ELR (cell line): ENCODE measurements at regions not wholly inside any gene's neighbourhood (a gene's known extent, or its start where the extent isn't known, plus 50 kb on each side); places are given as distances from the start of the nearest gene placed in this dataset.

Experiments
- DNase-seq: peaks from one replicate; pipeline ENCODE4 v3.0.0-alpha.2; 2015; ENCODE audit warnings: low read depth

DNA sequence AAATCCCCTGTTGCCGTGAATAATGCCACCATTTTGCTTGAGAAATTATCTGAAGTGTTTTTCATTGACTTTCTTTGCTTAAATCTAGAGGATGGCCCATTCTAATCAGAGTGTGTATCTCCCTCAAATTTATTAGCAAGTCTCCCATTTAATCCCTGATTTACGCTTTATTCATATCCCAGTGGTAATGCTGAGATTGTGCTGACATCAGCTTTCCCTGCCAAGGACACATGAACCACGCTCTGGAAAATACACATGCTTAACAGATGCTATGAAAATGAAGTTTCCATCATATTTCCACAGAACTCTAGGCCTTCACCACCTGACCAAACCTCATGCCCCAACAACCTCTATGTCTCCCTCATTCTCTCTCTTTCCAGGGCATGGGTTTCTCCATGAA lies 545.4 kb downstream of the TUSC7 start:
- no peak for DNase-seq

DNA sequence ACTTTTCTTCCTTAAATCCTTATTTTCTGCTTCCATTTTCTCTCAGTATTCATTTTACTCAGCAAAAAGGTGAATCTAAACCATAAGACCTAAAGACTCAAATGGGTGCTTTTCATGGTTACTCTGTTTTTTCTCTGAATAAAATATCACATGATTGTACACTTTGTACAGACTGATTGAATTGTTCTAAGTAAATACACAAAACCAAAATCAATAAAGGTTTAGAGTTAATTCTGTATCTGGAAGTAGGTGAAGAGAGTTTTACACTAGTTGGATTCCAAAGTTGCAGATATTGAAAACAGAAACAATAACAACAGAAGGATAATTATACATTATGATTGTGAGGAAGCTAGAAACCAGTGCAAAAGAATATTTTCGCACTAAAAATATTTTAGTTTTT lies 546.2 kb downstream of the TUSC7 start:
- no peak for DNase-seq

DNA sequence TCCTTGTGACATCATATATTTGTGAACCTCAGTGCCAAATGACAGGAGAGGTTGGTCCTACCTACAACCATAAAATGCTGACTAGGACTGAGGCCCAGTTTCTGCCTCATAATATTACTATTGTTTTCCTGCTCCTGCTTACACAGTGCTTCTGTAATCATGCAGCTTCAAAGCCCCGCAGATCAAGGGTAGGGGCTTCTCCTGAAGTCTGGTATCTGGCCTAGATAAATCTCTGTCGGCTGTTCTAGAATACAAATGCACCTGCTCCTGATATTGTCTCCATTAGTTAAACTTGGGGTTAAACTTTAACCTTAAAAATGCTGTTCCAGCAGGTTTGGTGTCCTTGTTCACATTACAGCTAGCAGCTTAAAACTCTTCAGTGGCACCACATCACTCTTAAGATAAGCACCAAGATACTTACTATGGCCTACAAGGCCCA lies 552.4 kb downstream of the TUSC7 start:
- no peak for DNase-seq

DNA sequence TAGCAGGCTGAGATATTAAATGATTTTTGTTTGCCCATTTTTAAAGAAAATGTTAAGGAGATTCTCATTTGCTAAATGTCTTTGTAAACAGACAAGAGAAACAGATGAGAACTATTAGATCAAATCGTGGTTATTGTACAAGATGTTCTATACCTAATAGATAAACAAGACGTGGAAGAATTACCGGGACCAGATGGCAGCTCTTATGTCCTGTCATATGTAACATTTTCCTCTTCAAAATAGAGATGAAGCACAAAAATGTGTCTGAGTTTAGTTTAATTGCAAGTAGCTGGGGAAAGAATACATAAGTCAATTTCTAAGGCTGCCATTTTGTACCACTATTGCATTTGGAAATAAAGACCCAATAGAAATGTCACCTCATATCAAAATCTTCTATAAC lies 553.7 kb downstream of the TUSC7 start:
- no peak for DNase-seq

DNA sequence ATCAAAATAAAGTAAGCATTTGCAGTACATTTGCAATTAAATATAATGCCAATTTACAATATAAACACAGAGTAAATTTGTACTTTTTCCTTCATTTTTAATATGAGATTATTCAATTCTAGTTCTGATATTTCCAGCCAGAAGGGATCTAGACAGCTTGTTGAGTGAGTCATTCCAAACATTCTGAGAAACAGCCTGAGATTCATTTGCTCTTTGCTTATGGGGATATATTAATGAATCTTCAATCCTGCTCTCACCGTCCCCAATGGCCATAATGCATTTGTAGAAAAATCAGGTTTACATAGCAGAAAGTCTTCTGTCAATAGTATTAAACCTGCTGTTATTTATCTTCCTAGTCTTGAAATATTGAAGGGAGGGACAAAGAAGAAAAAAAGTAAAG lies 554.2 kb downstream of the TUSC7 start:
- no peak for DNase-seq

DNA sequence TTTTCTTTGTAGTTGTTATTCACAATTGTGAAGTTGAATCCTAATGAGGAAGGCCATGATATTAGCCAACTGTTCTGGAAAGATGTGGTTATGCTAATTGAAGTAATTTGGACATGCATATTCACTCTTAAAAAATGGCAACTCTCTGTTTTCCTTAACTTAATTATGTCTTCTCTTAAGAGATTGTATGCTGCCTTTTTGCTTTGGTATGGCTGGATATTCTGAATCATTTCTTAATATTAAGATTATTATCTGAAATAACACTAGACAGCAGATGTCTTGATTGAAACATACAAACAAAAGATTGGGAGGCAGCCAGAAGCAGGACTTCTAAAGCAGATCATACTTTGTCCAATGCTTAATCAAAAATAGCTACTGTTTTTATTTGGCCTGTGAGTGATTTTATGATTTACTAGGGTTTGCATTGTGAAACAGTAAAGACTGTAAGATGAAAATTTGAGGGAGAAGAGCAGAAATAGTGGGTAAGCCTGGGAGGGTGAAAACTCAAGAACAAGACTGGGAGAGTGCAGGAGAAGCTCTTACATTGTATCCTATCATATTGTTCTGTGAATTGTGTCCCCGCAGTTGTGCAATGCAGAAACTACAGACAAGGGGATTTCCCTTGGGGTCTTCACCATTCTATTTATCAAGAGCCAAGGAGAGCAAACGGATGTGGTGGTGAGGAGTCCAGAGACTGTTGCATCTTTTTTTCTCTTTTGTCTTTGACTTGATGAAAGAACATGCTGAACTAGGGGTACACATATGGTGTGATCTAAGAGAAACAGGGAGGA lies 554.8 kb downstream of the TUSC7 start:
- no peak for DNase-seq

DNA sequence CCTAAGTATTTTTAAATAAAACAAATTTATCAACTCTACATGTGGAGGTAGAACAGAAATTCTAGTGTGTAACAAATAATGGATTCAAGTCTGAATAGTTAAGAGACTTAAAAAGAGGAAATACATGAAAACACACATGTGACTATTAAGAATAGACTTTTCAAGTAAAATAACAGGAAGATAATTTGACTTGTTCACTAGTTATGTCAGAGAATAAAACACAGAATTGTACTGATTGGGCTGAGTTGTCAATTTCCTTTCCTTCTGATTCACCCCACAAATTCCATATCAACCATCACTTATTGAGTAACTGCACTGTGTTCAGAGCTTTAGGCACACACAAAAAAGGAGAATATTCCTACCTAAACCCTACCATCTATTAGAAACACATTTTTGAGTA lies 557.2 kb downstream of the TUSC7 start:
- DNase-seq = no peak

DNA sequence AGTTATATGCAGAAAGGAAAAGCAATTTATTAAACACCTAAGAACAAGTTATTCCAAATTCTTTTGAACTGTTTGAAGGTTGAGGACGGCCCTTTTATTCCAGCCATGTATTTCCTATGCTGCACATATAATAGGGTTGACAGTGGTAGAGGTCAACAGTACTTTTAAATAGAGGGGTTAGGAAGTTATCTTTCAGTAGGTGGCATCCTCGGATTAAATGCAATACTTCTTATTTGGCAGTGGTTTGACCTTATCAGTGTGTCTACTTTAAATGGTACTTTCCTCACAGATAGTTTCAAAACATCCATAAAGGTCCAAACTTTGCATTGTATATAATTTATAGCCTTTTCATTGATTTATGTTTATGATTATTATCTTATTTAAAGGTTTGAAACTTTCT lies 558.7 kb downstream of the TUSC7 start:
- no peak for DNase-seq

DNA sequence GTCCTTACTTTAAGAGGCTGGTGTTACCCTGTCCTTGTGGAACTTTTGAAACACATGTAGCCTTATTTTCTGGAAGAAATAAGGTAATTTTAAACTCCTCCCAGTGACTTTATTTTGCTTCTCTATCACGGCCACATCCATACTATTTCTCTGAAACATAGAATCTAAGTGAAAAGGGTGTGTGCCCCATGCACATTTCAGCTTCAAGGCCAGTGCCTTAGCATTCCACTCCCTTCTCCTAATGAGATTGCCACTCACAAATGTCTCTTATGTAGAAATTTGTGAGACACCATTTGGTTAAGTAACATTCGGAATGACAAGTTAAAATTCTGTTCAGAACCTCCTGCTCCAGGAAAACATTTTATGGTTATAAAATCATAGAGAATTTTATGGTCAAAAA lies 562.7 kb downstream of the TUSC7 start:
- DNase-seq = no peak

DNA sequence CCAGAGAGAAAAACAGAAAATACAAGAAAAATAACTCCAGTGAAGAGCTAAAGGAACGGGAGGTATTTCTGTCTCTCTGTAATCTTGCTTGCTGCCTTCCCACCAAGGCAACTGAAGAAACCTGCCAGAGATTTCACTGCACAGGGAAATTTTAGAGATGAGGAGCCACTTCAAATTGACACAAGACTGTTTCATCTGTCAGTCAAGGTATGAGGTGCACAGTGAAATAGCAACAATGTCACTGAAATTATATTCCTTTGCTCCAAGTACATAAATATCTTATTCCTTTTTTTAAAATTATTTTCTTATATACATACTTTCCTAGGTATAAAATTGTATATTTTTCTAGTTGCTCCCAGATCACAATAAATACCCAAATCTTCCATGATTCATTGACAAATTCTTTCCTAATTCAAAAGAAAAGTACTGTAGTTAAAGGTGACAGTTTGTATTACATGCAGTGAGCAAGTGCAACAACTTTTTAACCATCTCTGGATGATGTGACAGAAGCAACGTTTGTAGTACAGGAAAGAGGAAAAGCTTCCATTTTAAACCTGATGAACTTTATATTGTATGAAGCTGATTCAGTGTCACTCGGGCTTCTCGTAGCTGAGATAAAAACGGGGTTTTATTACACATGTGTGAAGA lies 563.4 kb downstream of the TUSC7 start:
- no peak for DNase-seq

DNA sequence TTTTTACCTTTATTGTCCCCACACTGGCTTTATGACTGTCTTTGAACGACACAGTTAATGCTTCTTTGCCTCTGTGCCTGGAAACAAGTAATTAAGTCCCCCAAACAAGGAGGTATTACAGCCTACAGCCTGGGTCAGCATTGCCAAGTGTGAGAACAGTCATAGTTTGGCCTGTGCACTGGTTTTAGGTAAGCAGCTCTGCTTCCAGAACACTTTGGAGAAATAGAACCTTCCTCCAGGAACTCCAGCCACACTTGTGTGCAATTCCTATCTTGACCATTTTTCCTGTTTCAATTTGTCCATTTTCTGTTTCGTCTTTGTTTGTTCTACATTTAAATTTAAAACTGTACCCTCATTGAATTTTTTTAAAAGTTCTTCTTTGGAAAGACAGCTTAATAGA lies 568.2 kb downstream of the TUSC7 start:
- DNase-seq = no peak

DNA sequence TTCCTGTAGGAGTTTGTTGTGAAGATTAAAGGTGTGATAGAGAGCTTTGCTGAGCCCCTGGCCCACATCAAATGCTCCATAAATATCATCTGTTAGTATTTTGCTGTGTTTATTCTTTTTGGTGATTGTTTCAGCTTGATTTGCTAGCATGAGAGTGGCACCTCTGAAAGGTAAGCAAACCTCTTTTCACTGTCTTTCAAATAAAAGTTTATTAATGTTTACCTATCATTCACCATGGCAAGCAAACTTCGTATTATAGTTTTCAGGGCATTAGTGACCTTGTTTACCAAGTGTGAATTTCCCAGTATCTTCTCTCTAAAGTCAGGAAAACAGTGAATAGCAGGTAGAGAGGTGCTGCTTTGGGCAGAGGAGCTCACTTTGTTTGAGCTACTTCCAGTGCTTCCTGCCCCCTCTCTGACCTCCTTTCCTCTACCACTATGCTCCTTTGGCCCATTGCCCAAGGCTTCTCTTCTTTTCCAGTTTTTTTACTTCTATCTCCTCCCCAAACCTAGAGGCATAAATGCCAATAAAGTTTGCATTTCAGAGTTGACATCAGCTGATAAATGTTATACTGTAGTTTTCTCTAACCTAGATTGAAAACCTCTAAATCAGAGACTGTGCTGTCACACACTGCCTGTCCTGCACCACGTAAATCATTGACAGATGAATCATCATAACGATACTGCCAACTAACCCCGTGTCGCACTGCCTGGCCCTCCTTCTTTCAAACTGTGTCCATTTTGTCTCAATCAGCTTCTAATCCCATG lies 569.0 kb downstream of the TUSC7 start:
- peak; percentile 8 for DNase-seq

DNA sequence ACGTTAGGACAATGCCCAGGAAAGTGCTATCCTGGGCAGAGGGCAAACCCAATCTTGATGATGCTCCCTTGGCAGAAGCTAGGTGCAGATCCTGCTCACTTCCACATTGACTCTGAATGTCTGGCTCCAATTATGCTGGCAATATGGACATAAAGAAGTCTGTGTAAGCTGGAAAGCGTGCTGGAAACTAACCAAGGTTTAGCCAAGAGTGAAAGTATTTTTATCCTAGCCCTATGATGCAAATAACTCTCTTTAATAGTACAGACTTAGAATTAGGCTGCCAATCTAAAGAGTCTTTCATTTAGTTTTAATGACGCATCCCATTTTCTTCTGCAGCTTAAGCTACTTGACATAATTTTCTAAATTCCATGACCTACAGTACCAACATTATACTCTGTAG lies 571.8 kb downstream of the TUSC7 start:
- DNase-seq = no peak

DNA sequence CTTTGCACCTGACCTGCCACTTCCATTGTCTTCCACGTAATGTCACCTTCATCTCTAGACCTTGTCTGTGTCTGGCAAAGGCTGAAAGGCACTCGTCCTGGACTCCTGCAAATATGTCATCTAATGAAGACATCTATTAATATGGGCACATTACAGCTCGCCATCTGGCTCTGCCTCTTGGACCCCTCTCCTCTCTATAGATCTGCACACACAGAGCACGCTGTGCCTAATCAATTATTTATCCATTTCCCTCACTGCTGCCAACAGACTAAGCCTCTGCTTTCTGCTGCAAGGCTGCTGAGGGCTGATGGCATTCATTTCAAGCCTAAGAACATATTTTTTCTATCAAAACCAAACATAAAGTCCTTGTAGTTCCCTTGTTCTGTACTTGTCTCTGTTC lies 573.0 kb downstream of the TUSC7 start:
- no peak for DNase-seq

DNA sequence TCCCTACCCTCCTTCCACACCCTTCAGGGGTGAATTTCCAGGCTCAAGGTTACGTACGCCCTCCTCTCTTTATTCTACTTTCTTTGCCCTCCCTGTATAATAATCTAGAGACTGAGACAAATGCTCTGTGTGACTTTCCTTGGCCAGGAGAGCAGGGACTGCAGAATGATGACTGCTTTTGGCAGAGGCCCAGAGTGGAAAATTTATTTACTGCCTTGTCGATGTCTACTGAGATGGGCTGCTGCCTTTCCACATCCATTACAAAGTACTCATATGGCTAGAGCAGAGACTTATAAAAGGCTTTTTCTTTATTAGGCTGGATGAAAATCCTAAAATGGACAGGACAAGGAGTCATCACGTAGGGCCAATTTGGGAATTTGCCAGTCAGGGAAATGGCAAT lies 576.2 kb downstream of the TUSC7 start:
- no peak for DNase-seq

DNA sequence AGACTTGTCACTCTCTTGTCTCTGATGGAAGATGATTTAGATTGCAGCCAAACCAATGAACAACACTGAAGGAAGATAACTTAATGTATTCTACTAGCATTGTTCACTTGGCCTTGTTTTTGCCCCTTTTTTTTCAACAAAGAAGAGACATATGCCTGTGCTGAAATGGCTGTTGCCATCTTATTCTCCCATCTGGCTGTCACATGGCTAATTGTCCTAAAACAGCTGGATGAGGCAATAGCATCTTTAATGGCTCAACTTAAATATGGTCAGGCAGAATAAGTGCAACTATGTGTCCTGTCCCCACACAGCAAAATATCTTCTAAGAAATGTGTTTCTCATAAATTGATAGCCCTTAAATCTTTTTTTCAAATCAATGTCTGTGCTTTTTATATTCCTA lies 576.9 kb downstream of the TUSC7 start:
- DNase-seq = no peak

DNA sequence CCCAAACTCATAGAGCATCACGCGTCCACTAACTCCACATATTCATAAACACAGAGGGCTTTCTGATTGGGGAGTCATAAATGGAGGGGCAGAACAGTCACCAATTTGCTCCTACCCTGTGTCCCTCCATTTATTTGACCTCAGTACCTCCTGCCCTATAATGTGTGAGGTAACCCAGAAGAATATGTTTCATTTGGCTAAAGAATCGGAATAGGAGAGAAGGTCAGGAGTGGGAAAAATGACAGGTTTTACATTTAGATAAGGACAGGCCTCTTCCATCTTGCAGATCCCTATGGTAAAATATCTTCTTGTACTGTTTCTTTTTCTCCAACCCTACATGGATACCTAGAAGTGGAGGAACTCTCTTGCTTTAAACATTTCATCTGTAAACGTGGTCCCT lies 578.0 kb downstream of the TUSC7 start:
- no peak for DNase-seq

DNA sequence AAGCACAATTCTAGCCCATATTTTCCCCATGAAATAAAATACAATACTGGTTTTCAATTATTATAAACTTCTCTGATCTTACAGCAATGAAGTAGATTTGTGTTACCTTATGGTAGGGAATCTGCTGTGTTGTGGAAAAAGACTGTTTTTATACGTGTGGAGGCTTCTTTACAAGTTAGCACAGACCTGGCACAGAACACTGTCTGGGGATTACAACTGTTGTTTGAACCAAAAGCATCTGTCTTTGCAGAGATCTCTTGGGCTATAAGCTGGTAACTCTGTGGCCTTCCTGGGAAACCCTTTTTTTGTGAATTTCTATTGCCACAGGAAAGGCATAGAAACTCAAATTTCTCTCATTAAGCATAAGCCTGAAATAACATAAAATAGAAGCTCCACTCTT lies 581.9 kb downstream of the TUSC7 start:
- no peak for DNase-seq

DNA sequence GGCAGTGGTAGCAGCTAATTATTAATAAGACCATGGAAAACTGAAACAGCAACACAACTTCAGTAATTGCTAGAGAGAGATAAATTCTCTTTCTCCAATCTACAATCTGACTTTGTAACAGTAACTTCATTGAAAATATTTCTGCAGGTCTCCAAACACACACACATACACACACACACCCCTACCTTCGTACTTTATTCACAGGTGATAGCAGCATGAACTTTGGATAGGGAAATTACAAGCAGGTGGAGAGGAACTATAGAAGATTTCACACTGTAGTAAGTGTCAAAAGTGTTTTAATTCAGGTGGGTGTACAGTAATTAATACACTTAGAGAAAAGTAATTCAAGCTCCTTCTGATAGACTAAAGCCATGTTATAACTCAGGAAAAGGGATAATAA lies 587.5 kb downstream of the TUSC7 start:
- no peak for DNase-seq

DNA sequence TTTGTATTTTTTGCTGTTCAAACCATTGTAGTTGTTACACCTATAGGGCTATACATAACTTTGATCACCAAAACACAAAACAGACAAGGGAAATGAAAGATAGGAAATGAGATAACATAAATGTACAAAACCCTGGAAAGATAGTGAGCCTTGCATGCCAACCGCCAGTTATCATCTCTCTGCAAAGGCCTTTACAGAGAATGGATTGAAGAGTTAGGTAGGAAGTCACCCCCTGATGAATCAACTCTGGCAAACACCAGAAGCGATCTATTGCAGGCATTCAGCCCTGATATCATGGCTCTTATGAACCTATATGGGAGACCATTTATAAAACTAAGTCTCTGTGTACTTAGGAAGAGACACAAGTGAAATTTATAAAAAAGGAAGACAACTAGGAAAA lies 588.0 kb downstream of the TUSC7 start:
- DNase-seq = no peak

DNA sequence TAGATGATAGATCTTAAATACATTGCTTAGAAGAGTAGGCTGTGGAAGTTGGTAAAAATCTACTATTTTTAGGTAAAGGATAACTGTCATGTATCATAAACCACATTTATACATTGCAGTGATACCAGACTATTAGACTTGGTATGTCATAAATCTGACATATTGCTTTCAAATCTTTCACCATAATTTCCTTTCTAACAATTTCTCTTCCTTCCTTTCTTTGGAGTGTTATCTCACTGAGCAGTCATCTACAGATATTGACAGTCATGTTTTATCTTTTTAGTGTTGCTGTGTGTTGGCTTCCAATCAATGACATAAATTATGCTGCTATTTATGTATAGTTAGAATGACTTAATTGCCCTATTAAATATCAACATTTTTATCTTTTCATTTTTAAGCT lies 588.7 kb downstream of the TUSC7 start:
- no peak for DNase-seq

DNA sequence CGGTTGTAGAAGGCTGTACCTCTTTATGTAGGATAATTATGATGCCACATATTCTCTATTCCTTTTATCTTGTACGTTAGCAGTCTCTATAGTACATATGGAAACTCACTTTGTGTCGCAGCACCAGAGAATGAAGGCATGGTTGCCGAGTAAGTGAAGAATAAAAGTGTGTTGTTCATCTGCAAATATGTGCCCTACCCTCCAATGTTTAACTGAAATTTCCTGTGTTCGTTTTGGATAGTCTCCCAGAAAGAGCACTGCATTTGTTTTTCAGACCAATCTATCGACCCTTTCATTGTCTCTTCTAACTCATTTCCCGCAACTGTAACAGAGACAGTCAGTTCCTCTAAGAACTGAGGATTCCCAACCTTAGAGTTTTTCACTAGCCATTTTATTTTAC lies 592.8 kb downstream of the TUSC7 start:
- no peak for DNase-seq

DNA sequence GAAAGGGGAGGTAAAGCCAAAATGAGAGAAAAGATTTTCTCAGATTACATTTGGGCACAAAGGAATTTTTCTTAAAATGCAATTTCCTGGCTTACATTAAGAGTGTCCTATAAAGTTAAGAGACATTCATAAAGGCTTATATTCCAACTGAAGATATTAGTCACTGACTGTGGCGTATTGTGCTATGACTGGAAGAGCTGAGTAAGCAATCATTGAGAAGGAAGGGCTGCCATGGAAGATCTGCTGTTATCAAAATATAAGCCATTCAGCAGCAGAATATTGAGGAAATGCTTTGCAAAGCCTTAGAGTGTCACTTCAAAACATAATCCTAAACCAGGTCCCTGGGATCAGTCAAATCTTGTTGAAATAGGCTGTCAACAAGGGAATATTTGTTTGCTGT lies 593.9 kb downstream of the TUSC7 start:
- DNase-seq = no peak
